Pulmonary artery endothelial cell (primary cell): ENCODE measurements at regions not wholly inside any gene's neighbourhood (a gene's known extent, or its start where the extent isn't known, plus 50 kb on each side); places are given as distances from the start of the nearest gene placed in this dataset.

Experiments
- DNase-seq: peaks from one replicate; pipeline ENCODE4 v3.0.0-alpha.2; 2011; ENCODE audit warnings: low read depth, low spot score

GRCh38 chr2:58923869-58924268 lies 682.7 kb upstream of the FANCL start:
- no peak for DNase-seq

GRCh38 chr2:58922245-58922644 lies 681.1 kb upstream of the FANCL start:
- no peak for DNase-seq

- no peak for DNase-seq
These were observed 680.6 kb upstream of the FANCL start for GRCh38 chr2:58921676-58922075.

GRCh38 chr2:58920001-58920400 lies 678.9 kb upstream of the FANCL start:
- no peak for DNase-seq

GRCh38 chr2:58919316-58919715 lies 678.2 kb upstream of the FANCL start:
- no peak for DNase-seq

GRCh38 chr2:58918141-58918540 lies 677.0 kb upstream of the FANCL start:
- no peak for DNase-seq

GRCh38 chr2:58917596-58917995 lies 676.5 kb upstream of the FANCL start:
- no peak for DNase-seq

- no peak for DNase-seq
These were observed 674.9 kb upstream of the FANCL start for GRCh38 chr2:58916063-58916462.

GRCh38 chr2:58914733-58915505 lies 673.8 kb upstream of the FANCL start:
- no peak for DNase-seq

GRCh38 chr2:58913082-58913726 lies 672.1 kb upstream of the FANCL start:
- no peak for DNase-seq

GRCh38 chr2:58911877-58912276 lies 670.8 kb upstream of the FANCL start:
- DNase-seq = no peak

- no peak for DNase-seq
These were observed 667.5 kb upstream of the FANCL start for GRCh38 chr2:58908501-58909154.

- DNase-seq = no peak
These were observed 666.5 kb upstream of the FANCL start for GRCh38 chr2:58907644-58908043.

- DNase-seq = no peak
These were observed 665.0 kb upstream of the FANCL start for GRCh38 chr2:58906081-58906645.

GRCh38 chr2:58904095-58904494 lies 663.0 kb upstream of the FANCL start:
- no peak for DNase-seq

- DNase-seq = no peak
These were observed 662.3 kb upstream of the FANCL start for GRCh38 chr2:58903427-58903826.

- DNase-seq = no peak
These were observed 659.3 kb upstream of the FANCL start for GRCh38 chr2:58900246-58901027.

- no peak for DNase-seq
These were observed 658.6 kb upstream of the FANCL start for GRCh38 chr2:58899692-58900091.

GRCh38 chr2:58896638-58897037 lies 655.5 kb upstream of the FANCL start:
- DNase-seq = no peak

- no peak for DNase-seq
These were observed 654.7 kb upstream of the FANCL start for GRCh38 chr2:58895857-58896256.

GRCh38 chr2:58893656-58894351 lies 652.7 kb upstream of the FANCL start:
- DNase-seq = no peak
